ENCODE measurements at regions not wholly inside any gene's neighbourhood (a gene's known extent, or its start where the extent isn't known, plus 50 kb on each side); places are given as distances from the start of the nearest gene placed in this dataset.
"Not testable (repeated sequence)": the region's sequence is repeated elsewhere in the genome, so short reads cannot be mapped to it uniquely, and the experiment has no call there.

- H3K36me3 ChIP-seq (ENCODE audit: insufficient read depth, low read length), result no peaks in the 10 kb centered on the region
- H3K9ac ChIP-seq (ENCODE audit: low read depth, low read length), result no peak overlapping the region
- peaks cover 7% of the 10 kb centered on the region; the same call in 1 of the 2 replicates for H3K4me1 ChIP-seq (ENCODE audit: insufficient read depth, low read length)
- H3K9me3 ChIP-seq (ENCODE audit: control insufficient read depth, insufficient read depth, low read length), result no peaks in the 10 kb centered on the region
Observed at GRCh38 chr3:6062261-6063187, 798.4 kb upstream of the GRM7 start.

GRCh38 chr3:6066397-6066796 lies 794.5 kb upstream of the GRM7 start:
- Histone ChIP-seq H3K36me3 (ENCODE audit: insufficient read depth, low read length) (no peaks in the 10 kb centered on the region), H3K9ac (ENCODE audit: low read depth, low read length) (no peak overlapping the region), H3K9me3 (ENCODE audit: control insufficient read depth, insufficient read depth, low read length) (no peaks in the 10 kb centered on the region), H3K4me1 (ENCODE audit: insufficient read depth, low read length) (peaks cover 7% of the 10 kb centered on the region; the same call in 1 of the 2 replicates)

- H3K9me3 ChIP-seq (ENCODE audit: control insufficient read depth, insufficient read depth, low read length); H3K4me1 ChIP-seq (ENCODE audit: insufficient read depth, low read length); H3K36me3 ChIP-seq (ENCODE audit: insufficient read depth, low read length); H3K9ac ChIP-seq (ENCODE audit: low read depth, low read length): not testable (repeated sequence)
Observed at GRCh38 chr3:6066868-6067578, 793.9 kb upstream of the GRM7 start.

GRCh38 chr3:6074952-6075351 lies 786.0 kb upstream of the GRM7 start:
- Histone ChIP-seq H3K4me1 (ENCODE audit: insufficient read depth, low read length) (no peaks in the 10 kb centered on the region), H3K9me3 (ENCODE audit: control insufficient read depth, insufficient read depth, low read length) (no peaks in the 10 kb centered on the region), H3K36me3 (ENCODE audit: insufficient read depth, low read length) (no peaks in the 10 kb centered on the region), H3K9ac (ENCODE audit: low read depth, low read length) (no peak overlapping the region)

GRCh38 chr3:6078436-6078835 lies 782.5 kb upstream of the GRM7 start:
- no peaks in the 10 kb centered on the region for H3K36me3 ChIP-seq (ENCODE audit: insufficient read depth, low read length)
- no peaks in the 10 kb centered on the region for H3K9me3 ChIP-seq (ENCODE audit: control insufficient read depth, insufficient read depth, low read length)
- H3K9ac ChIP-seq (ENCODE audit: low read depth, low read length), result no peak overlapping the region
- H3K4me1 ChIP-seq (ENCODE audit: insufficient read depth, low read length), result no peaks in the 10 kb centered on the region; the same call in 1 of the 2 replicates

- Histone ChIP-seq H3K9ac (ENCODE audit: low read depth, low read length) (no peak overlapping the region), H3K9me3 (ENCODE audit: control insufficient read depth, insufficient read depth, low read length) (no peaks in the 10 kb centered on the region), H3K36me3 (ENCODE audit: insufficient read depth, low read length) (no peaks in the 10 kb centered on the region), H3K4me1 (ENCODE audit: insufficient read depth, low read length) (no peaks in the 10 kb centered on the region; the same call in 1 of the 2 replicates)
Observed at GRCh38 chr3:6079011-6079410, 781.9 kb upstream of the GRM7 start.

- Histone ChIP-seq H3K36me3 (ENCODE audit: insufficient read depth, low read length) (no peaks in the 10 kb centered on the region), H3K4me1 (ENCODE audit: insufficient read depth, low read length) (no peaks in the 10 kb centered on the region; the same call in 1 of the 2 replicates), H3K9me3 (ENCODE audit: control insufficient read depth, insufficient read depth, low read length) (no peaks in the 10 kb centered on the region), H3K9ac (ENCODE audit: low read depth, low read length) (no peak overlapping the region)
Observed at GRCh38 chr3:6079561-6080179, 781.2 kb upstream of the GRM7 start.

- Histone ChIP-seq H3K9me3 (ENCODE audit: control insufficient read depth, insufficient read depth, low read length) (no peaks in the 10 kb centered on the region), H3K9ac (ENCODE audit: low read depth, low read length) (no peak overlapping the region), H3K4me1 (ENCODE audit: insufficient read depth, low read length) (no peaks in the 10 kb centered on the region), H3K36me3 (ENCODE audit: insufficient read depth, low read length) (no peaks in the 10 kb centered on the region)
Observed at GRCh38 chr3:6088433-6088832, 772.5 kb upstream of the GRM7 start.

- no peaks in the 10 kb centered on the region for H3K9me3 ChIP-seq (ENCODE audit: control insufficient read depth, insufficient read depth, low read length)
- H3K9ac ChIP-seq (ENCODE audit: low read depth, low read length), result no peak overlapping the region
- H3K4me1 ChIP-seq (ENCODE audit: insufficient read depth, low read length), result no peaks in the 10 kb centered on the region
- no peaks in the 10 kb centered on the region for H3K36me3 ChIP-seq (ENCODE audit: insufficient read depth, low read length)
Observed at GRCh38 chr3:6089780-6090179, 771.1 kb upstream of the GRM7 start.

GRCh38 chr3:6091262-6091661 lies 769.7 kb upstream of the GRM7 start:
- Histone ChIP-seq H3K4me1 (ENCODE audit: insufficient read depth, low read length) (no peaks in the 10 kb centered on the region), H3K36me3 (ENCODE audit: insufficient read depth, low read length) (no peaks in the 10 kb centered on the region), H3K9ac (ENCODE audit: low read depth, low read length) (no peak overlapping the region), H3K9me3 (ENCODE audit: control insufficient read depth, insufficient read depth, low read length) (no peaks in the 10 kb centered on the region)

GRCh38 chr3:6095006-6095405 lies 765.9 kb upstream of the GRM7 start:
- Histone ChIP-seq H3K36me3 (ENCODE audit: insufficient read depth, low read length) (no peaks in the 10 kb centered on the region), H3K4me1 (ENCODE audit: insufficient read depth, low read length) (no peaks in the 10 kb centered on the region), H3K9me3 (ENCODE audit: control insufficient read depth, insufficient read depth, low read length) (no peaks in the 10 kb centered on the region), H3K9ac (ENCODE audit: low read depth, low read length) (no peak overlapping the region)

GRCh38 chr3:6097021-6097420 lies 763.9 kb upstream of the GRM7 start:
- no peaks in the 10 kb centered on the region for H3K4me1 ChIP-seq (ENCODE audit: insufficient read depth, low read length)
- H3K9ac ChIP-seq (ENCODE audit: low read depth, low read length), result no peak overlapping the region
- no peaks in the 10 kb centered on the region for H3K36me3 ChIP-seq (ENCODE audit: insufficient read depth, low read length)
- no peaks in the 10 kb centered on the region for H3K9me3 ChIP-seq (ENCODE audit: control insufficient read depth, insufficient read depth, low read length)

GRCh38 chr3:6097556-6097955 lies 763.4 kb upstream of the GRM7 start:
- no peaks in the 10 kb centered on the region for H3K4me1 ChIP-seq (ENCODE audit: insufficient read depth, low read length)
- no peaks in the 10 kb centered on the region; the same call in 1 of the 2 replicates for H3K9me3 ChIP-seq (ENCODE audit: control insufficient read depth, insufficient read depth, low read length)
- no peaks in the 10 kb centered on the region for H3K36me3 ChIP-seq (ENCODE audit: insufficient read depth, low read length)
- no peak overlapping the region for H3K9ac ChIP-seq (ENCODE audit: low read depth, low read length)

GRCh38 chr3:6098516-6099157 lies 762.3 kb upstream of the GRM7 start:
- no peak overlapping the region for H3K9ac ChIP-seq (ENCODE audit: low read depth, low read length)
- no peaks in the 10 kb centered on the region for H3K36me3 ChIP-seq (ENCODE audit: insufficient read depth, low read length)
- H3K9me3 ChIP-seq (ENCODE audit: control insufficient read depth, insufficient read depth, low read length), result no peaks in the 10 kb centered on the region; the same call in 1 of the 2 replicates
- no peaks in the 10 kb centered on the region for H3K4me1 ChIP-seq (ENCODE audit: insufficient read depth, low read length)
